GM23338 (cell line): ENCODE measurements at regions not wholly inside any gene's neighbourhood (a gene's known extent, or its start where the extent isn't known, plus 50 kb on each side); places are given as distances from the start of the nearest gene placed in this dataset.

ENCODE experiments used
- ATAC-seq: fragments of 200-7000 bp; cut with Tn5 transposase; 3 replicates; pipeline ENCODE4 v1.9.1; 2020
- DNase-seq: peaks from one replicate; pipeline ENCODE4 v3.0.0-alpha.2; 2015; ENCODE audit warnings: low spot score
- H2AFZ ChIP-seq: fragments of 200-600 bp; sonication (generic); 2 replicates; pipeline ENCODE4 v1.8.0; 2016; ENCODE audit warnings: antibody characterized with exemption, mild to moderate bottlenecking, moderate library complexity
- H3F3A ChIP-seq: fragments of 200-600 bp; sonication (generic); replicated peaks from 2 replicates; pipeline ENCODE4 v1.8.0; 2017; ENCODE audit warnings: antibody characterized with exemption, mixed run types, low read depth
- H3K27ac ChIP-seq: fragments of 200-600 bp; sonication (generic); 2 replicates; pipeline ENCODE4 v1.6.1; 2016; ENCODE audit warnings: low read depth
- H3K27me3 ChIP-seq: fragments of 200-600 bp; sonication (generic); 2 replicates; pipeline ENCODE4 v1.8.0; 2016; ENCODE audit warnings: mild to moderate bottlenecking, mixed run types, moderate library complexity; ENCODE audit not compliant: insufficient read depth
- H3K36me3 ChIP-seq: fragments of 200-600 bp; sonication (generic); 2 replicates; pipeline ENCODE4 v1.8.0; 2016; ENCODE audit warnings: mild to moderate bottlenecking; ENCODE audit not compliant: insufficient read depth
- H3K4me1 ChIP-seq: fragments of 200-600 bp; sonication (generic); 2 replicates; pipeline ENCODE4 v1.8.0; 2016; ENCODE audit warnings: mild to moderate bottlenecking, moderate library complexity; ENCODE audit not compliant: insufficient read depth
- H3K4me2 ChIP-seq: fragments of 200-600 bp; sonication (generic); 2 replicates; pipeline ENCODE4 v1.7.1; 2017; ENCODE audit warnings: mixed run types
- H3K4me3 ChIP-seq: fragments of 200-600 bp; sonication (generic); 2 replicates; pipeline ENCODE4 v1.6.1; 2016; ENCODE audit warnings: mixed run types
- H3K79me2 ChIP-seq: fragments of 200-600 bp; sonication (generic); replicated peaks from 2 replicates; pipeline ENCODE4 v1.8.0; 2017; ENCODE audit warnings: mild to moderate bottlenecking; ENCODE audit not compliant: insufficient read depth
- H3K9me2 ChIP-seq: fragments of 200-600 bp; sonication (generic); 2 replicates; pipeline ENCODE4 v1.8.0; 2017; ENCODE audit not compliant: insufficient read depth
- H4K20me1 ChIP-seq: fragments of 200-600 bp; sonication (generic); replicated peaks from 2 replicates; pipeline ENCODE4 v1.8.0; 2017; ENCODE audit warnings: mild to moderate bottlenecking; ENCODE audit not compliant: insufficient read depth
- H3K27ac Mint-ChIP-seq: 2 replicates; pipeline ENCODE4 v1.8.0; 2020; ENCODE audit warnings: inconsistent platforms, mild to moderate bottlenecking, moderate library complexity, mixed read lengths
- H3K27me3 Mint-ChIP-seq: 3 replicates; pipeline ENCODE4 v1.8.0; 2022; ENCODE audit warnings: low read depth, mild to moderate bottlenecking, moderate library complexity, mixed read lengths, inconsistent platforms; ENCODE audit not compliant: insufficient read depth, poor library complexity
- H3K36me3 Mint-ChIP-seq: 3 replicates; pipeline ENCODE4 v1.8.0; 2021; ENCODE audit warnings: low read depth, mild to moderate bottlenecking, inconsistent platforms, moderate library complexity, mixed read lengths
- H3K4me1 Mint-ChIP-seq: 3 replicates; pipeline ENCODE4 v1.8.0; 2020; ENCODE audit warnings: mild to moderate bottlenecking, inconsistent platforms, mixed read lengths
- H3K4me3 Mint-ChIP-seq: 3 replicates; pipeline ENCODE4 v1.8.0; 2021; ENCODE audit warnings: moderate library complexity, mild to moderate bottlenecking, inconsistent platforms, mixed read lengths
- H3K9me3 Mint-ChIP-seq: 3 replicates; pipeline ENCODE4 v1.8.0; 2020; ENCODE audit warnings: moderate library complexity, mild to moderate bottlenecking, inconsistent platforms, mixed read lengths
- CREB1 ChIP-seq: fragments of 250-450 bp; sonication (Bioruptor Pico); IDR thresholded peaks from 2 replicates; pipeline ENCODE4 v1.5.0; 2020; ENCODE audit warnings: low read depth, mild to moderate bottlenecking, moderate library complexity
- CTCF ChIP-seq, 2 experiments: fragments of 200-600 bp in 1 of 2; sonication (generic) in 1 of 2; conservative IDR thresholded peaks; 2 replicates each; pipeline versions ENCODE4 v1.5.1 to v1.6.1; 2016 to 2017; ENCODE audit warnings: antibody characterized with exemption in 2 of 2, low read depth in 2 of 2, mild to moderate bottlenecking in 2 of 2, moderate library complexity in 1 of 2
- ETS1 ChIP-seq: IDR thresholded peaks from 2 replicates; pipeline ENCODE4 v1.6.1; 2016; ENCODE audit warnings: antibody characterized with exemption
- EZH2 ChIP-seq: fragments of 200-600 bp; sonication (generic); IDR thresholded peaks from one replicate; pipeline ENCODE4 v1.8.0; 2017; ENCODE audit warnings: antibody characterized with exemption, mild to moderate bottlenecking, low read depth; ENCODE audit not compliant: unreplicated experiment
- EZH2phosphoT487 ChIP-seq: fragments of 200-600 bp; sonication (generic); IDR thresholded peaks from one replicate; pipeline ENCODE4 v1.8.1; 2018; ENCODE audit warnings: antibody characterized with exemption; ENCODE audit not compliant: unreplicated experiment
- JUNB ChIP-seq: IDR thresholded peaks from one replicate; pipeline ENCODE4 v1.6.1; 2016; ENCODE audit warnings: antibody characterized with exemption; ENCODE audit not compliant: unreplicated experiment
- NANOG ChIP-seq: IDR thresholded peaks from 2 replicates; pipeline ENCODE4 v1.6.1; 2016; ENCODE audit warnings: antibody characterized with exemption, borderline replicate concordance
- REST ChIP-seq: IDR thresholded peaks from one replicate; pipeline ENCODE4 v1.6.1; 2018; ENCODE audit warnings: antibody characterized with exemption; ENCODE audit not compliant: unreplicated experiment
- ZNF114 ChIP-seq: fragments of 250-450 bp; sonication (Bioruptor Pico); IDR thresholded peaks from 2 replicates; pipeline ENCODE4 v1.5.0; 2020; ENCODE audit warnings: mild to moderate bottlenecking, moderate library complexity
- ZNF331 ChIP-seq: fragments of 250-450 bp; sonication (Bioruptor Pico); IDR thresholded peaks from 2 replicates; pipeline ENCODE4 v1.5.0; 2020; ENCODE audit warnings: low read depth, mild to moderate bottlenecking, moderate library complexity

GRCh38 chr4:67229148-67229547 is 316.2 kb downstream of the CENPC start:
- no peaks in the 10 kb centered on the region for H3K4me1 Mint-ChIP-seq
- H3K36me3 Mint-ChIP-seq = no peaks in the 10 kb centered on the region
- no peaks in the 10 kb centered on the region for H3K79me2 ChIP-seq
- H3K4me3 ChIP-seq = no peak overlapping the region
- H3F3A ChIP-seq = no peaks in the 10 kb centered on the region
- H3K9me2 ChIP-seq = no peaks in the 10 kb centered on the region
- no peak overlapping the region for H3K4me2 ChIP-seq
- ATAC-seq (no peak), DNase-seq (no peak)
- H4K20me1 ChIP-seq = no peaks in the 10 kb centered on the region
- H3K9me3 Mint-ChIP-seq = no peaks in the 10 kb centered on the region
- peaks cover 2% of the 10 kb centered on the region for H3K27me3 Mint-ChIP-seq
- H3K27ac ChIP-seq = no peak overlapping the region
- H3K4me1 ChIP-seq = no peaks in the 10 kb centered on the region
- no peak overlapping the region for H2AFZ ChIP-seq
- TF ChIP-seq ZNF114 = no peak
- TF ChIP-seq REST = no peak
- no peak for TF ChIP-seq ETS1
- no peak for TF ChIP-seq EZH2phosphoT487
- no peak for TF ChIP-seq CREB1 (CRISPR knock-in tag)
- no peak for TF ChIP-seq ZNF331 (CRISPR knock-in tag)
- TF ChIP-seq EZH2 = no peak
- TF ChIP-seq NANOG = no peak
- H3K27me3 ChIP-seq = no peaks in the 10 kb centered on the region
- H3K4me3 Mint-ChIP-seq = no peak overlapping the region
- H3K27ac Mint-ChIP-seq = no peak overlapping the region
- H3K36me3 ChIP-seq = no peaks in the 10 kb centered on the region

GRCh38 chr4:67220861-67221260 is 324.4 kb downstream of the CENPC start:
- H3K27ac ChIP-seq = no peak overlapping the region
- Mint-ChIP-seq H3K27me3 (no peaks in the 10 kb centered on the region), H3K27ac (no peak overlapping the region), H3K4me1 (no peaks in the 10 kb centered on the region), H3K4me3 (no peak overlapping the region), H3K9me3 (no peaks in the 10 kb centered on the region; the same call in 2 of the 3 replicates), H3K36me3 (no peaks in the 10 kb centered on the region)
- no peak for DNase-seq
- no peak overlapping the region for H3K4me3 ChIP-seq
- no peaks in the 10 kb centered on the region for H3K4me1 ChIP-seq
- no peaks in the 10 kb centered on the region for H3K27me3 ChIP-seq
- no peak overlapping the region; the same call in 1 of the 2 replicates for H2AFZ ChIP-seq
- no peak overlapping the region for H3K4me2 ChIP-seq
- H3F3A ChIP-seq = no peaks in the 10 kb centered on the region
- no peak for ATAC-seq
- no peaks in the 10 kb centered on the region for H3K79me2 ChIP-seq
- no peaks in the 10 kb centered on the region for H4K20me1 ChIP-seq
- H3K36me3 ChIP-seq = no peaks in the 10 kb centered on the region
- H3K9me2 ChIP-seq = no peaks in the 10 kb centered on the region; the same call in 1 of the 2 replicates
- TF ChIP-seq CTCF (conservative IDR thresholded peaks at IDR 0.05; ENCODE audit: low read depth in 2 of 2) (no peak), NANOG (no peak), ZNF114 (no peak), JUNB (no peak), EZH2 (no peak)
